DOHH2 (cell line): ENCODE measurements at regions not wholly inside any gene's neighbourhood (a gene's known extent, or its start where the extent isn't known, plus 50 kb on each side); places are given as distances from the start of the nearest gene placed in this dataset.

Experiments used
- EZH2phosphoT487 ChIP-seq: fragments of 200-600 bp; sonication (generic); IDR thresholded peaks from 2 replicates; pipeline ENCODE4 v1.6.1; 2017; ENCODE audit warnings: borderline replicate concordance, mild to moderate bottlenecking, antibody characterized with exemption, low read length, moderate library complexity, mixed read lengths
- TF ChIP-seq, protein P1 (sequence below): fragments of 200-600 bp; sonication (generic); IDR thresholded peaks from one replicate; pipeline ENCODE4 v1.5.1; 2014; ENCODE audit warnings: antibody characterized with exemption, mild to moderate bottlenecking, low read depth, low read length; ENCODE audit not compliant: poor library complexity, severe bottlenecking

DNA sequence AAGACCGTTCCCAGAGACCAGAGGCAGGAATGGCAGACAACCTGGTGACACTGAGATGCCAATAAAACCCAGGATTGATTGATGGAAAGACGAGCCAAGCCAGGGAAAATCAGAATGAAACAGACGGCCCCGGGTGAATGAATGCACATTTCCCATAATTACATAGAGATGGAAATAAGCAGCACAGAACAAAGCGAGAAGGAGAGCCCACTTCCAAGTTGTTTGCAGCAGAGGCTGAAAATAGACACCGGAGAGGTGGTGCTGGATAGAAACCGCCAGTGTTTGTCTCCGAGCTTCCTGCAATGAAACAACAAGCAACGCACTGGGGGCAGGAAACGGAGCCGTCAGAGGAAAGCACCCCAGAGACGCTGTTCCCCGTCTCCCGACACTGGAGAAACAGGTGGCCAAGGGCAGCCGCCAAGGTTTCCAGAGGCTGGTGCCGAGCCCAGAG lies 406.8 kb downstream of the SHANK2 start:
- TF ChIP-seq, protein P1, sequence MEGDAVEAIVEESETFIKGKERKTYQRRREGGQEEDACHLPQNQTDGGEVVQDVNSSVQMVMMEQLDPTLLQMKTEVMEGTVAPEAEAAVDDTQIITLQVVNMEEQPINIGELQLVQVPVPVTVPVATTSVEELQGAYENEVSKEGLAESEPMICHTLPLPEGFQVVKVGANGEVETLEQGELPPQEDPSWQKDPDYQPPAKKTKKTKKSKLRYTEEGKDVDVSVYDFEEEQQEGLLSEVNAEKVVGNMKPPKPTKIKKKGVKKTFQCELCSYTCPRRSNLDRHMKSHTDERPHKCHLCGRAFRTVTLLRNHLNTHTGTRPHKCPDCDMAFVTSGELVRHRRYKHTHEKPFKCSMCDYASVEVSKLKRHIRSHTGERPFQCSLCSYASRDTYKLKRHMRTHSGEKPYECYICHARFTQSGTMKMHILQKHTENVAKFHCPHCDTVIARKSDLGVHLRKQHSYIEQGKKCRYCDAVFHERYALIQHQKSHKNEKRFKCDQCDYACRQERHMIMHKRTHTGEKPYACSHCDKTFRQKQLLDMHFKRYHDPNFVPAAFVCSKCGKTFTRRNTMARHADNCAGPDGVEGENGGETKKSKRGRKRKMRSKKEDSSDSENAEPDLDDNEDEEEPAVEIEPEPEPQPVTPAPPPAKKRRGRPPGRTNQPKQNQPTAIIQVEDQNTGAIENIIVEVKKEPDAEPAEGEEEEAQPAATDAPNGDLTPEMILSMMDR, result no peak
- TF ChIP-seq EZH2phosphoT487, result no peak
